ENCODE measurements at regions not wholly inside any gene's neighbourhood (a gene's known extent, or its start where the extent isn't known, plus 50 kb on each side); places are given as distances from the start of the nearest gene placed in this dataset.
"Not testable (repeated sequence)": the region's sequence is repeated elsewhere in the genome, so short reads cannot be mapped to it uniquely, and the experiment has no call there.

- H3K36me3 ChIP-seq (ENCODE audit: control insufficient read depth, insufficient read depth, low read length); H3K27me3 ChIP-seq (ENCODE audit: control insufficient read depth, insufficient read depth, low read length); H3K4me3 ChIP-seq (ENCODE audit: low read depth, low read length); H3K4me1 ChIP-seq (ENCODE audit: control insufficient read depth, insufficient read depth, low read length); H3K9me3 ChIP-seq (ENCODE audit: control insufficient read depth, insufficient read depth, low read length): not testable (repeated sequence)
- no CpG with 5 or more reads among the region's 6 CpGs for WGBS (ENCODE audit: insufficient coverage)
- peak in 5 of 6 donors; percentile 40 to 83 (median 55) for DNase-seq (ENCODE audit: low read depth in 4 of 6, low spot score in 6 of 6)
- peak overlapping the region; percentile 73 for H3K27ac ChIP-seq (ENCODE audit: low read depth, low read length)
These were observed 967.2 kb upstream of the FOXG1 start for GRCh38 chr14:27799066-27800028.

- no CpG with 5 or more reads among the region's 4 CpGs for WGBS (ENCODE audit: insufficient coverage)
- not testable (repeated sequence) for H3K36me3 ChIP-seq (ENCODE audit: control insufficient read depth, insufficient read depth, low read length); DNase-seq (ENCODE audit: low read depth in 4 of 6, low spot score in 6 of 6); H3K27me3 ChIP-seq (ENCODE audit: control insufficient read depth, insufficient read depth, low read length); H3K27ac ChIP-seq (ENCODE audit: low read depth, low read length); H3K4me3 ChIP-seq (ENCODE audit: low read depth, low read length); H3K4me1 ChIP-seq (ENCODE audit: control insufficient read depth, insufficient read depth, low read length); H3K9me3 ChIP-seq (ENCODE audit: control insufficient read depth, insufficient read depth, low read length)
These were observed 948.7 kb upstream of the FOXG1 start for GRCh38 chr14:27817746-27818430.

GRCh38 chr14:27826149-27826548 is 940.4 kb upstream of the FOXG1 start:
- WGBS (ENCODE audit: insufficient coverage), result no CpG with 5 or more reads among the region's 4 CpGs
- DNase-seq (ENCODE audit: low read depth in 4 of 6, low spot score in 6 of 6); H3K4me1 ChIP-seq (ENCODE audit: control insufficient read depth, insufficient read depth, low read length); H3K36me3 ChIP-seq (ENCODE audit: control insufficient read depth, insufficient read depth, low read length); H3K9me3 ChIP-seq (ENCODE audit: control insufficient read depth, insufficient read depth, low read length); H3K27ac ChIP-seq (ENCODE audit: low read depth, low read length); H3K4me3 ChIP-seq (ENCODE audit: low read depth, low read length); H3K27me3 ChIP-seq (ENCODE audit: control insufficient read depth, insufficient read depth, low read length): not testable (repeated sequence)

DNA sequence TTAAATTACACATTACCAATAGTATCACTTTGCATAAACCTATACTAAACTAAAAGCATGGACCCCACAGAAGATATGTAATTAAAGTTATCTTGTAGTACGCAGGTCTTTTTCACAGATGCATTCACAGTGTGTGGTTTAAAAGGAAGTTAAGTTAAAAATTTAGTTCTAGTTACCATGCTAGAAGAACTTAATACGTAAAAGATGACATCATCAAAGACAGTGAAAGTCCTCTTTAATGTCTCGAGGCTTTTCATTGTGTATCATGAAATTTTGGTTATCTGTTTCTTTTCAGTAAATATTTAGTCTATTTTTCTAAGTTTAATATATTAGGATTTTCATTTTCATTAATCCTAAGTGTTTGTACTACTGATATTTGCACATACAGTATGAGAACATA is 934.6 kb upstream of the FOXG1 start:
- not testable (repeated sequence) for DNase-seq (ENCODE audit: low read depth in 4 of 6, low spot score in 6 of 6); H3K9me3 ChIP-seq (ENCODE audit: control insufficient read depth, insufficient read depth, low read length); H3K36me3 ChIP-seq (ENCODE audit: control insufficient read depth, insufficient read depth, low read length); H3K4me3 ChIP-seq (ENCODE audit: low read depth, low read length); H3K27ac ChIP-seq (ENCODE audit: low read depth, low read length); H3K4me1 ChIP-seq (ENCODE audit: control insufficient read depth, insufficient read depth, low read length); H3K27me3 ChIP-seq (ENCODE audit: control insufficient read depth, insufficient read depth, low read length)
- WGBS (ENCODE audit: insufficient coverage), result no CpG with 5 or more reads among the region's 3 CpGs

- not testable (repeated sequence) for H3K36me3 ChIP-seq (ENCODE audit: control insufficient read depth, insufficient read depth, low read length); H3K27ac ChIP-seq (ENCODE audit: low read depth, low read length); H3K4me1 ChIP-seq (ENCODE audit: control insufficient read depth, insufficient read depth, low read length); H3K4me3 ChIP-seq (ENCODE audit: low read depth, low read length); H3K27me3 ChIP-seq (ENCODE audit: control insufficient read depth, insufficient read depth, low read length); H3K9me3 ChIP-seq (ENCODE audit: control insufficient read depth, insufficient read depth, low read length)
- DNase-seq (ENCODE audit: low read depth in 4 of 6, low spot score in 6 of 6), result peak in 5 of 6 donors; percentile 29 to 84 (median 46)
- WGBS (ENCODE audit: insufficient coverage), result no CpG with 5 or more reads among the region's 5 CpGs
These were observed 933.6 kb upstream of the FOXG1 start for GRCh38 chr14:27833001-27833400.

DNA sequence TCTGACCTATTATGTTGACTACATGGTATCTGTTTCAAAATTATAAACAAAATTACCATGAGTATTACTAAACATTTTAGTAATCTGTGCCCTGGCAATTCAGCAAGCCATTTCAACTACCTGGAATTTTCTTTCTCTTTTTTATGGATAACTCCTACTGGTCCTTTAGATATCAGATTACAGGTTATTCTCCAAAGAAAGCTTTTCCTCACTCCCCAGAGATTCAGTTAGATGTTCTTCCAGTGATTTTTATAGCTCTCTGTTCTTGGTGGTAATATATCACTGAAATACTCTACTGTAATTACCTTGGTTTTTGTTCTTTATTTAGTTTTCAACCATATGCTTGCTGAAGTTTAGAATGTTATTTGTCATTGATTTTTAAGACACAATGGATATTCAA is 930.2 kb upstream of the FOXG1 start:
- Histone ChIP-seq H3K36me3 (ENCODE audit: control insufficient read depth, insufficient read depth, low read length) (no peaks in the 10 kb centered on the region), H3K4me3 (ENCODE audit: low read depth, low read length) (no peak overlapping the region), H3K27ac (ENCODE audit: low read depth, low read length) (no peak overlapping the region), H3K9me3 (ENCODE audit: control insufficient read depth, insufficient read depth, low read length) (no peaks in the 10 kb centered on the region), H3K4me1 (ENCODE audit: control insufficient read depth, insufficient read depth, low read length) (no peaks in the 10 kb centered on the region), H3K27me3 (ENCODE audit: control insufficient read depth, insufficient read depth, low read length) (no peaks in the 10 kb centered on the region)
- DNase-seq (ENCODE audit: low read depth in 4 of 6, low spot score in 6 of 6), result no peak

DNA sequence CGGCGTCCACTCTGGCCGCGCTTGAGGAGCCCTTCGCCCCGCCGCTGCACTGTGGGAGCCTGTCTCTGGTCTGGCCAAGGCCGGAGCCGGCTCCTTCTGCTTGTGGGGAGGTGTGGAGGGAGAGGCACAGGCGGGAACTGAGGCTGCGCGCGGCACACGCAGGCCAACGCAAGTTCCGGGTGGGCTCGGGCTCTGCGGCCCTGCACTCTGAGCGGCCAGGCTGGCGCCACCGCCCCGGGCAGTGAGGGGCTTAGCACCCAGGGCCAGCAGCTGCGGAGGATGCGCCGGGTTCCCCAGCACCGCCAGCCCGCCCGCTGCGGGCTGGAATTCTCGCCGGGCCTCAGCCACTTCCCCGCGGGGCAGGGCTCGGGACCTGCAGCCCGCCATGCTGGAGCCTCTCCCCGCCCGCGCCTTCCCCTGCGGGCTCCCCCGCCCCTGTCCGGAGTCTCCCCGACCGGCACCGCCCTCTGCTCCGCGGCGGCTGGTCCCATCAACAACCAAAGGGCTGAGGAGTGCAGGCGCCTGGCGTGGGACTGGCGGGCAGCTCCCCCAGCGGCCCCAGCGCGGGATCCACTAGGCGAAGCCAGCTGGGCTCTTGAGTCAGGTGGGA is 921.2 kb upstream of the FOXG1 start:
- no peak for DNase-seq (ENCODE audit: low read depth in 4 of 6, low spot score in 6 of 6)
- H3K4me1 ChIP-seq (ENCODE audit: control insufficient read depth, insufficient read depth, low read length), result no peaks in the 10 kb centered on the region
- no peaks in the 10 kb centered on the region for H3K9me3 ChIP-seq (ENCODE audit: control insufficient read depth, insufficient read depth, low read length)
- H3K4me3 ChIP-seq (ENCODE audit: low read depth, low read length), result no peak overlapping the region
- H3K36me3 ChIP-seq (ENCODE audit: control insufficient read depth, insufficient read depth, low read length), result no peaks in the 10 kb centered on the region
- H3K27me3 ChIP-seq (ENCODE audit: control insufficient read depth, insufficient read depth, low read length), result no peaks in the 10 kb centered on the region
- H3K27ac ChIP-seq (ENCODE audit: low read depth, low read length), result no peak overlapping the region
- 96% methylated on average over 53 of the region's 54 CpGs for WGBS (ENCODE audit: insufficient coverage)

- H3K4me3 ChIP-seq (ENCODE audit: low read depth, low read length), result no peak overlapping the region
- no peaks in the 10 kb centered on the region for H3K9me3 ChIP-seq (ENCODE audit: control insufficient read depth, insufficient read depth, low read length)
- no peaks in the 10 kb centered on the region for H3K27me3 ChIP-seq (ENCODE audit: control insufficient read depth, insufficient read depth, low read length)
- no peak for DNase-seq (ENCODE audit: low read depth in 4 of 6, low spot score in 6 of 6)
- H3K4me1 ChIP-seq (ENCODE audit: control insufficient read depth, insufficient read depth, low read length), result no peaks in the 10 kb centered on the region
- WGBS (ENCODE audit: insufficient coverage), result 100% methylated on average over 7 of the region's 8 CpGs
- no peak overlapping the region for H3K27ac ChIP-seq (ENCODE audit: low read depth, low read length)
- no peaks in the 10 kb centered on the region for H3K36me3 ChIP-seq (ENCODE audit: control insufficient read depth, insufficient read depth, low read length)
These were observed 920.7 kb upstream of the FOXG1 start for GRCh38 chr14:27845902-27846301.

GRCh38 chr14:27847480-27847879 is 919.1 kb upstream of the FOXG1 start:
- not testable (repeated sequence) for H3K4me1 ChIP-seq (ENCODE audit: control insufficient read depth, insufficient read depth, low read length); H3K9me3 ChIP-seq (ENCODE audit: control insufficient read depth, insufficient read depth, low read length); DNase-seq (ENCODE audit: low read depth in 4 of 6, low spot score in 6 of 6); H3K27ac ChIP-seq (ENCODE audit: low read depth, low read length); H3K27me3 ChIP-seq (ENCODE audit: control insufficient read depth, insufficient read depth, low read length); H3K36me3 ChIP-seq (ENCODE audit: control insufficient read depth, insufficient read depth, low read length); H3K4me3 ChIP-seq (ENCODE audit: low read depth, low read length)
- WGBS (ENCODE audit: insufficient coverage), result no CpG with 5 or more reads among the region's 1 CpG

Measured in spinal cord (tissue), 9 donors.